ENCODE measurements at regions not wholly inside any gene's neighbourhood (a gene's known extent, or its start where the extent isn't known, plus 50 kb on each side); places are given as distances from the start of the nearest gene placed in this dataset.
A peak's percentile ranks its signal among the peaks of the same experiment; 100 is the strongest.

- no peak for DNase-seq (ENCODE audit: low read depth, low spot score)
Observed at GRCh38 chr17:17398188-17398942, 78.4 kb upstream of the MED9 start.

GRCh38 chr17:17398943-17399926 is 77.6 kb upstream of the MED9 start:
- DNase-seq (ENCODE audit: low read depth, low spot score) = no peak

- no peak for DNase-seq (ENCODE audit: low read depth, low spot score)
Observed at GRCh38 chr17:17400070-17400469, 76.7 kb upstream of the MED9 start.

GRCh38 chr17:17400566-17401184 is 76.1 kb upstream of the MED9 start:
- DNase-seq (ENCODE audit: low read depth, low spot score) = no peak

GRCh38 chr17:17401271-17401781 is 75.5 kb upstream of the MED9 start:
- no peak for DNase-seq (ENCODE audit: low read depth, low spot score)

GRCh38 chr17:17402558-17402957 is 74.2 kb upstream of the MED9 start:
- no peak for DNase-seq (ENCODE audit: low read depth, low spot score)

- no peak for DNase-seq (ENCODE audit: low read depth, low spot score)
Observed at GRCh38 chr17:17403065-17403464, 73.7 kb upstream of the MED9 start.

GRCh38 chr17:17403899-17404576 is 72.8 kb upstream of the MED9 start:
- DNase-seq (ENCODE audit: low read depth, low spot score) = no peak

- no peak for DNase-seq (ENCODE audit: low read depth, low spot score)
Observed at GRCh38 chr17:17405673-17406072, 71.1 kb upstream of the MED9 start.

- no peak for DNase-seq (ENCODE audit: low read depth, low spot score)
Observed at GRCh38 chr17:17406225-17406624, 70.6 kb upstream of the MED9 start.

GRCh38 chr17:17408236-17408794 is 68.5 kb upstream of the MED9 start:
- no peak for DNase-seq (ENCODE audit: low read depth, low spot score)

- no peak for DNase-seq (ENCODE audit: low read depth, low spot score)
Observed at GRCh38 chr17:17410357-17410756, 66.4 kb upstream of the MED9 start.

GRCh38 chr17:17411692-17412091 is 65.1 kb upstream of the MED9 start:
- DNase-seq (ENCODE audit: low read depth, low spot score) = peak; percentile 52

- DNase-seq (ENCODE audit: low read depth, low spot score) = peak; percentile 71
Observed at GRCh38 chr17:17412326-17412725, 64.5 kb upstream of the MED9 start.

- DNase-seq (ENCODE audit: low read depth, low spot score) = no peak
Observed at GRCh38 chr17:17413215-17413792, 63.5 kb upstream of the MED9 start.

- no peak for DNase-seq (ENCODE audit: low read depth, low spot score)
Observed at GRCh38 chr17:17413821-17414220, 63.0 kb upstream of the MED9 start.

GRCh38 chr17:17414341-17414805 is 62.4 kb upstream of the MED9 start:
- DNase-seq (ENCODE audit: low read depth, low spot score) = peak; percentile 77

GRCh38 chr17:17415006-17415405 is 61.8 kb upstream of the MED9 start:
- no peak for DNase-seq (ENCODE audit: low read depth, low spot score)

- peak; percentile 76 for DNase-seq (ENCODE audit: low read depth, low spot score)
Observed at GRCh38 chr17:17416007-17416399, 60.8 kb upstream of the MED9 start.

Data from astrocyte of the hippocampus (primary cell).